ACC112 (cell line): ENCODE measurements at regions not wholly inside any gene's neighbourhood (a gene's known extent, or its start where the extent isn't known, plus 50 kb on each side); places are given as distances from the start of the nearest gene placed in this dataset.
"Not testable (repeated sequence)": the region's sequence is repeated elsewhere in the genome, so short reads cannot be mapped to it uniquely, and the experiment has no call there.

ENCODE experiments used
- H2AFZ ChIP-seq: fragments of 200-600 bp; sonication (generic); one replicate; pipeline ENCODE4 v1.6.0; 2017; ENCODE audit warnings: antibody characterized with exemption, low read length; ENCODE audit not compliant: unreplicated experiment
- H3K27ac ChIP-seq: fragments of 200-600 bp; sonication (generic); 2 replicates; pipeline ENCODE4 v1.5.1; 2014; ENCODE audit warnings: low read depth, mild to moderate bottlenecking, antibody characterized with exemption, low read length, moderate library complexity
- H3K27me3 ChIP-seq: fragments of 200-600 bp; sonication (generic); 2 replicates; pipeline ENCODE4 v1.6.1; 2014; ENCODE audit warnings: mild to moderate bottlenecking, antibody characterized with exemption, low read length, moderate library complexity, mixed read lengths; ENCODE audit not compliant: insufficient read depth
- H3K36me3 ChIP-seq: fragments of 200-600 bp; sonication (generic); 2 replicates; pipeline ENCODE4 v1.6.1; 2016; ENCODE audit warnings: mild to moderate bottlenecking, antibody characterized with exemption, low read length, moderate library complexity, mixed read lengths; ENCODE audit not compliant: insufficient read depth
- H3K4me1 ChIP-seq: fragments of 200-600 bp; sonication (generic); one replicate; pipeline ENCODE4 v1.6.1; 2016; ENCODE audit warnings: low read length, mixed read lengths; ENCODE audit not compliant: insufficient read depth, unreplicated experiment, control insufficient read depth
- H3K4me3 ChIP-seq: fragments of 200-600 bp; sonication (generic); 2 replicates; pipeline ENCODE4 v1.5.1; 2014; ENCODE audit warnings: mild to moderate bottlenecking, low read depth, low read length
- H3K79me2 ChIP-seq: fragments of 200-600 bp; sonication (generic); one replicate; pipeline ENCODE4 v1.6.0; 2016; ENCODE audit warnings: low read length; ENCODE audit not compliant: control insufficient read depth, unreplicated experiment, insufficient read depth

DNA sequence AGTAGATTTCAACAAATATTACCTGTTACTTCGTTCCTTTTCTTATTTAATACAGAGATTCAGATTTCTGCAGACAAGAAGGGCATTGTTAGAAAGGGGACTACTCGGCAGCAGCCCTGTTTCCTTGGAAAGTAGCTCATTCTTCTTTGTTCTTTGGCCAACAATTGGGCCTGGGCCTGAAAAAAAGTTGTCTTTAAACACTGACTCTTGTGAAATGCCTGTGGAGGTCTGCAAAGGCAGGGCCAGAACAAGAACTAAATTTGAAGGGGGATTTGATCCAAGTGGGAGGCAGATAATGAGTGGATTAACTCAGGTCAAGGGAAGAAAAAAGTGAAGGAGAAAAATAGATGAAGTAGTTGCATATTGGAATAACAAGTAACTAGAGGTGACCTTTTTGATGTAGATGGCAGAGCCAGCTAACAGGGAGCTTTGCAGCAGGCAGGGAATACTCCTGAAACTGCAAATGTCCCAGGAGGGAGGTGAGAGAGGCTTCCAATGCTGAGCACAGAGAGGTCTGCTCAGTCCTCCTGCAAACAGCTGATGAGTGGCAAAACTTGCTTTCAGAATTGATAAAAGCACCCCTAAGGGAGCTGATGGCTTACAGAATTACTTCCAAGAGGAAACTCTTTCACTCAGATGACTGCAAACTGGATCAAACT is 393.2 kb upstream of the HS3ST1 start:
- no peaks in the 10 kb centered on the region for H3K36me3 ChIP-seq
- no peak overlapping the region for H2AFZ ChIP-seq
- H3K27ac ChIP-seq = no peak overlapping the region
- H3K4me3 ChIP-seq = no peak overlapping the region
- H3K79me2 ChIP-seq = no peaks in the 10 kb centered on the region
- H3K27me3 ChIP-seq = no peaks in the 10 kb centered on the region
- no peaks in the 10 kb centered on the region for H3K4me1 ChIP-seq

DNA sequence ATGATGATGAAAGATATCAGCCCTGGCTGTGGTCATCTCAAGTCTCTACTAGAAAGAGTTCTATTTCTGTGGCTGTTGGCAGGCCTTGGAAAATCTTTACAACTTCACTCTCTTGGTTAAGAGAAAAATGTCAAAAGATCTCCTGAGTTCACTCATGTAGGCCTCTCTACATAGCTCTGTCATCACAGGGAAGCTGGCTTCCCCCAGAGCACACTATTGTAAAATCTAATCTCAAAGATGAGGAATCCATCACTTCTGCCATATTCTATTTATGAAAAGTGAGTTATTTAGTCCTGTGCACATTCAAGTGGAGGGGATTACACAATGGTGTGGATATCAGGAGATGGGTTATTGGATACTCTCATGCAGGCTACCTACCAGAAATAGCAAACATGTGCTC is 388.4 kb upstream of the HS3ST1 start:
- H3K4me1 ChIP-seq = no peaks in the 10 kb centered on the region
- H3K4me3 ChIP-seq = no peak overlapping the region
- no peak overlapping the region for H3K27ac ChIP-seq
- no peaks in the 10 kb centered on the region for H3K27me3 ChIP-seq
- H2AFZ ChIP-seq = no peak overlapping the region
- no peaks in the 10 kb centered on the region for H3K36me3 ChIP-seq
- H3K79me2 ChIP-seq = no peaks in the 10 kb centered on the region

DNA sequence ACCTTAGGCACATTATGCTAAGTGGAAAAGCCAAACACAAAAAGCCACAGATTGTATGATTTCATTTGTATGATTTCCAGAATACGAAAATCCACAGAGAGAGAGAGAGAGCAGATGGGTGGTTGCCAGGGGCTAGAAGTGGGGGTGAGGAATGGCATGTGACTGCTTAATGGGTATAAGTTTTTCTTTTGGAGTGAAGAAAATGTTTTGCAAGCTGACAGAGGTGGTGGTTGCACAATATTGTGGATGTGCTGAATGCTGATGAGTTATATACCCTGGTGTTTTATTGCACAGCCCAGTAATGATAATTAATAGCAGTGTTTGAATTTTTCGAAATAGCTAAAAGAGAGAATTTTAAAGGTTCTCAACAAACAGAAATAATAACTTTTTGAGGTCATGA is 386.1 kb upstream of the HS3ST1 start:
- Histone ChIP-seq H2AFZ (no peak overlapping the region), H3K4me1 (no peaks in the 10 kb centered on the region), H3K36me3 (no peaks in the 10 kb centered on the region), H3K4me3 (no peak overlapping the region), H3K27me3 (no peaks in the 10 kb centered on the region), H3K79me2 (no peaks in the 10 kb centered on the region), H3K27ac (no peak overlapping the region)

DNA sequence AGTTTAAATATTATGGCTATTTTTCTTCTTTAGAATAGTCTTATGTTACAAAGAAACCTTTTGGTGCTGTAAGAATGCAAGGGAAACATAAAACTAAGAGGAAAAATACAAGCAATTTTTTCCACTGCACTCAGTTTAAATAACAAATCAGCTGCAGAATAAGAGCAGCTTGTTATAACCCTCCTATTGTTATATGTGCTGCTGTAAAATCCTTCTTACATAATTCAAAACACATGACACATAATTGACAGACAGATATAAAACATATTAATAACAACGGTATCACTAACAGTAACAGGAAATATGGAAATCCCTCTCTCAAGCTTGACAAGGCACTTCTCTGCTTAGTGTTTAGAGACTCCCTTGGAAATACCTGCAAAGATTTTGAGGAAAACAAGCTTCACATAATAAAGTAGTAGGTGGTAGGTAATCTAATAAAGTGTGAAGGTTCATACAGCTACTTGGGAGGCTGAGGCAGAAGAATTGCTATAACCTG is 385.3 kb upstream of the HS3ST1 start:
- H3K27me3 ChIP-seq = no peaks in the 10 kb centered on the region
- no peak overlapping the region for H3K27ac ChIP-seq
- H3K79me2 ChIP-seq = no peaks in the 10 kb centered on the region
- no peak overlapping the region for H3K4me3 ChIP-seq
- no peaks in the 10 kb centered on the region for H3K4me1 ChIP-seq
- no peak overlapping the region for H2AFZ ChIP-seq
- no peaks in the 10 kb centered on the region for H3K36me3 ChIP-seq

DNA sequence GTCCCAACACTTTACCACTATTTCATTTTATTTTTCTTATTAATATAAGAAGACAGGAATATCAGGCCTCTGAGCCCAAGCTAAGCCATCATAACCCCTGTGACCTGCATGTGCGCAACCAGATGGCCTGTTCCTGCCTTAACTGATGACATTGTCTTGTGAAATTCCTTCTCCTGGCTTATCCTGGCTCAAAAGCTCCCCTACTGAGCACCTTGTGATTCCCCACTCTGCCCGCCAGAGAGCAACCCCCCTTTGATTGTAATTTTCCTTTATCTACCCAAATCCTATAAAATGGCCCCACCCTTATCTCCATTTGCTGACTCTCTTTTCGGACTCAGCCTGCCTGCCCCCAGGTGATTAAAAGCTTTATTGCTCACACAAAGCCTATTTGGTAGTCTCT is 382.8 kb upstream of the HS3ST1 start:
- H3K4me3 ChIP-seq, H2AFZ ChIP-seq, H3K4me1 ChIP-seq, H3K79me2 ChIP-seq, H3K27ac ChIP-seq, H3K36me3 ChIP-seq, H3K27me3 ChIP-seq: not testable (repeated sequence)

DNA sequence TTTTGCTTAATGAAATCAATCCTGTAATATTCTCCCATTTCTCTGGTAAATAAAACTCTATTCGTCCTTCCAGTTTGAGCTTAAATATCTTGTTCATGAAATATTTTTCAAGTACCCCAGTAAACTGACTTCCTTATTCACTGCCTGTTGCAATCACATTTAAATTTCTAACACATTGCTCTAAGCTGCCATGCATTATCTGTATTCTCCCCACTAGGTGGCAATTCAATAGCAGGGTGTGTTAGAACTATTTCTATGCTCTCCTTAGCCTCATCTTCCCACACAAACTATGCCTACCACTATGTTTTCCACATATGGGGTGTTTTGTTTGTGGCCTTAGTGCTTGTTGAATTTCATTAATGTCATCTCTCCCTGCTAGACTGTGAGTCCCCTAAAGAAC is 377.1 kb upstream of the HS3ST1 start:
- Histone ChIP-seq H3K27ac (no peak overlapping the region), H3K79me2 (no peaks in the 10 kb centered on the region), H3K36me3 (no peaks in the 10 kb centered on the region), H2AFZ (no peak overlapping the region), H3K4me3 (no peak overlapping the region), H3K27me3 (no peaks in the 10 kb centered on the region), H3K4me1 (no peaks in the 10 kb centered on the region)

DNA sequence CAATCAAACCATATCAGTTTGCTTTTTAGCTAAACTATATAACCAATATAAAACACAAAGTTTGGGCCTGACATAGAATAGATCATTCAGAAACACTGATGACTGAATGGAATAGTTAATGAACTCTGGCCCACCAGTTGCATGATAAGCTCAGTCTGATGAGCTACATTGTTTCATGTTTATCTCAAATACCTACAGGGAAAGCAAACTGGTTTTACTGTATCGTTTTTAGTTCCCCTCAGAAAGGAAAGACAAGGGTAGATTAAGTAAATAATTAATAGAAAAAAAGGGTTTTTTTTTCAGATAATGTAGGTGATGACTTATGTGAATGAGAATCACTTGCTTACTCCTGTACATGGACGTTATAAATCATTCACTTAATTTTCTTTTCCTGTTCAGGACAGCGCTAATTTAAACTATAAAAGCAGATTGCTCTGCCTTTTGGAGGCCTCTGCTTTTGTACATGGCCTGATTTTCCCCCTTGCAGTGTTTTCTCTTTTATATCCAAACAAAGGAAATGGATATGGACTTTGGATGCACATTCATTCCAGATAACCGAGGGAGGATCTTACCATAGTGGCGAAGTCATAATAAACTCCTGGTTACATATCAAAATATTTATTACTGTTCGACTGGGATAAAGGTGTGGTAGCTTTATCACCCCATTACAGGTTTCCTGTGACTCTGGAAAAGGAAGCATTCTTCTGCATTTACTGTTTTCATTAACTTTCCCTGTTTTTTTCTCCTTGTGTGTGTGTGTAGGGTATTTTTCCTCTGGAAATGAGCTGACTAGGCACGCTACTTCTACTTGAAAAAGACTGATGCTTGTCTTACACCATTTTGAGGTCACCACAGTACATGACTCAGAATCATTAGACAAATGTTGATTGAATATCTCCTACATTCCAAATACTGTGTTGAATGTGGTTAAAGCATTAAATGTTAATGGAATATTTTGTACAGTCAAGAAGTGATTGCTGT is 373.1 kb upstream of the HS3ST1 start:
- H3K79me2 ChIP-seq = no peaks in the 10 kb centered on the region
- H3K27me3 ChIP-seq = no peaks in the 10 kb centered on the region
- no peaks in the 10 kb centered on the region for H3K4me1 ChIP-seq
- H2AFZ ChIP-seq = no peak overlapping the region
- no peak overlapping the region for H3K27ac ChIP-seq
- H3K4me3 ChIP-seq = no peak overlapping the region
- H3K36me3 ChIP-seq = no peaks in the 10 kb centered on the region

DNA sequence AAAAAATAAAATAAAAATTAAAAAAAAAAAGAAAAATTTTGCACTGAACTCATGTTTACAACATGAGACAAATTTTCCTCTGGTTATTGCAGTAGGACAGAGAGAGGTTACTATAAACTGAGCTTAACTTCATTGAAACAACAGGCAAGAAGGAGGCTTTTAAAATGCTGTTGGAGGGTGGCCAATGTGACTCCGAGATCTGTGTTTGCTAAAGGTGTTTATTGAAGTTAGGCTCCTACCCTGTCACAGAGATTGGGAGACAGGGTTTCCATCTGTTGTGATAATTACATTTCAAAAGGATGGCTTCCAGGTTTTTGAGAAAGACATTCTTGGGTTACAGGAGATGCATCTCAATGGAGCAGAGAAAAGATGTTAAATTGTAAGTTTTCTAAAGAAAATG is 370.5 kb upstream of the HS3ST1 start:
- no peaks in the 10 kb centered on the region for H3K27me3 ChIP-seq
- no peaks in the 10 kb centered on the region for H3K36me3 ChIP-seq
- H2AFZ ChIP-seq = no peak overlapping the region
- no peaks in the 10 kb centered on the region for H3K79me2 ChIP-seq
- no peak overlapping the region for H3K4me3 ChIP-seq
- no peaks in the 10 kb centered on the region for H3K4me1 ChIP-seq
- no peak overlapping the region for H3K27ac ChIP-seq

DNA sequence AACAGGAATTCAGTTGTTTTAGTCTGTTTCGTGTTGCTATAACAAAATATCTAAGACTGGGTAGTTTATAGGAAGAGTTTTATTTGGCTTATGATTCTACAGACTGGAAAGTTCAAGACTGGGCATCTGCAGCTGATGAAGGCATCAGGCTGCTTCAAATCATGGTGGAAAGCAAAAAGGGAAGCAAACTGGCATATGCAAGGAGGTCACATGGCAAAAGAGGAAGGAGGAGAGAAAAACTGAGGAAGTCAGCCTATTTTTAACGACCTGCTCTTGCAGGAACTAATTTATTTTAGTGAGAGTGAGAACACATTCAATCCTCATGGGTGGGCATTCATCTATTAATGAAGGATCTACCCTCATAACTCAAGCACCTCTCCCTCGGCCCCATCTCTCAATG is 363.1 kb upstream of the HS3ST1 start:
- H2AFZ ChIP-seq = no peak overlapping the region
- no peaks in the 10 kb centered on the region for H3K4me1 ChIP-seq
- no peak overlapping the region for H3K4me3 ChIP-seq
- H3K36me3 ChIP-seq = no peaks in the 10 kb centered on the region
- no peaks in the 10 kb centered on the region for H3K79me2 ChIP-seq
- no peaks in the 10 kb centered on the region for H3K27me3 ChIP-seq
- no peak overlapping the region for H3K27ac ChIP-seq

DNA sequence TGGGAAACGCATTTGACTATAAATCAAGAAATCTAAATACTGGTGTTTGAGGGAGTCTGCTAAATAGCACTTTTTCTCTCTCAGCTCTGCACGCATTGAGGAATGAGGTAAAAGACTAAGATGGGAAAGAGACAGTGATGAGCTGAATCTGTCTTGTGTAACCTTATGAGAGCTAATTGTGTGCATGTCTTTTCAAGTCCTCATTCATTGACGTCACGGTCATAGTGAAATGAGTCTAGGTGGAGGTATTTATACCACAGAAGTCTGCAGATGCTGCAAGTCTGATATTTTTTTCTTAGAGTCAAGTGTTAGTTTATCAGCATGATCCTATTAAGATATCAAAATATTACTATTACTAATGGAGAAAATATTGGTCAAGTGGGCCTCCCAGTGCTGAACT is 361.5 kb upstream of the HS3ST1 start:
- no peaks in the 10 kb centered on the region for H3K4me1 ChIP-seq
- H3K27ac ChIP-seq = no peak overlapping the region
- no peaks in the 10 kb centered on the region for H3K79me2 ChIP-seq
- no peak overlapping the region for H2AFZ ChIP-seq
- H3K36me3 ChIP-seq = no peaks in the 10 kb centered on the region
- no peaks in the 10 kb centered on the region for H3K27me3 ChIP-seq
- no peak overlapping the region for H3K4me3 ChIP-seq

DNA sequence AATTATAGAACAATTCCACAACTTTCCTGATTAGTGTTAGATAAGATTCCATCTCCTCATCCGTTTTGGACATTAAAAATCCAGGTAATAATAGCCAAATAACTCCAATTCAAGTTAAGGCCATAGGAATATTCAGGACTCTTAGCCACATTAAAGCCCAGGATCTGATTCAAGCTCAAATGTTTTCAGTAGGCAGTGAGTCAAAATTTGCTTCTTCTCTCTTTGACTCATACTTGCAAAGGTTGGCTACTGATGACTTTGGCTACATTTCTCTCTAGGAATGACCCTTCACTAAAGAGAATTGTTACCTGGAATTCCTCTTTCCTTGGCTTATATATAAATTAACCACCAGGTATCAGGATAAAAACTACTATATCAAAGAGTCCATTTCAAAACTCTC is 354.9 kb upstream of the HS3ST1 start:
- Histone ChIP-seq H3K79me2 (no peaks in the 10 kb centered on the region), H3K27me3 (no peaks in the 10 kb centered on the region), H3K27ac (no peak overlapping the region), H3K4me1 (no peaks in the 10 kb centered on the region), H2AFZ (no peak overlapping the region), H3K36me3 (no peaks in the 10 kb centered on the region), H3K4me3 (no peak overlapping the region)
